ENCODE measurements at regions not wholly inside any gene's neighbourhood (a gene's known extent, or its start where the extent isn't known, plus 50 kb on each side); places are given as distances from the start of the nearest gene placed in this dataset.

- TF ChIP-seq CTCF (IDR thresholded peaks at IDR 0.05) (no peak), EZH2 (IDR thresholded peaks at IDR 0.05; ENCODE audit: borderline replicate concordance, insufficient read depth, low read depth, low read length, poor library complexity, severe bottlenecking) (no peak)
Observed at GRCh38 chr7:81112731-81113130, 193.9 kb upstream of the SEMA3C start.

All from B cell (primary cell).